ENCODE measurements at regions not wholly inside any gene's neighbourhood (a gene's known extent, or its start where the extent isn't known, plus 50 kb on each side); places are given as distances from the start of the nearest gene placed in this dataset.

DNA sequence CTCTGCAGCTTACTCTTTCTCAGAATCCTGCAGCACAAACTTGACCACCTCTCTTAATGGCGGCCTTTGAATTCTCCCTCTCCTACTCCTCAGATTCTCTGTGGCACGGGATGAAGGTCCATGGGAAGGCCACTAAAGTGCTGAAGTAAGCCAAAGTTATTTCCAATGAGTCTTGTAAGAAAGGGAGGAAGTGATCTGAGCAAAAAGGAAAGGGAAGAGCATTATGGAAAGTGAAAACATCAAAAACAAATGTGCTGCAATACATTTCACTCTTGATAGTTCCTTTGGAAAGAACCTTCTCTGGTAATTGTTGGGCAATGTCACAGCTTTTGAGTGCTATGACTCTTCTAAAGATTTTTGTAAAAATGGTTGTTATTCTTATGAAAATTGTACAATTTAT is 54.3 kb upstream of the CAMK2D start:
- TF ChIP-seq, protein P1, sequence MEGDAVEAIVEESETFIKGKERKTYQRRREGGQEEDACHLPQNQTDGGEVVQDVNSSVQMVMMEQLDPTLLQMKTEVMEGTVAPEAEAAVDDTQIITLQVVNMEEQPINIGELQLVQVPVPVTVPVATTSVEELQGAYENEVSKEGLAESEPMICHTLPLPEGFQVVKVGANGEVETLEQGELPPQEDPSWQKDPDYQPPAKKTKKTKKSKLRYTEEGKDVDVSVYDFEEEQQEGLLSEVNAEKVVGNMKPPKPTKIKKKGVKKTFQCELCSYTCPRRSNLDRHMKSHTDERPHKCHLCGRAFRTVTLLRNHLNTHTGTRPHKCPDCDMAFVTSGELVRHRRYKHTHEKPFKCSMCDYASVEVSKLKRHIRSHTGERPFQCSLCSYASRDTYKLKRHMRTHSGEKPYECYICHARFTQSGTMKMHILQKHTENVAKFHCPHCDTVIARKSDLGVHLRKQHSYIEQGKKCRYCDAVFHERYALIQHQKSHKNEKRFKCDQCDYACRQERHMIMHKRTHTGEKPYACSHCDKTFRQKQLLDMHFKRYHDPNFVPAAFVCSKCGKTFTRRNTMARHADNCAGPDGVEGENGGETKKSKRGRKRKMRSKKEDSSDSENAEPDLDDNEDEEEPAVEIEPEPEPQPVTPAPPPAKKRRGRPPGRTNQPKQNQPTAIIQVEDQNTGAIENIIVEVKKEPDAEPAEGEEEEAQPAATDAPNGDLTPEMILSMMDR (IDR thresholded peaks at IDR 0.05; ENCODE audit: low read length, missing control alignments) = no peak

DNA sequence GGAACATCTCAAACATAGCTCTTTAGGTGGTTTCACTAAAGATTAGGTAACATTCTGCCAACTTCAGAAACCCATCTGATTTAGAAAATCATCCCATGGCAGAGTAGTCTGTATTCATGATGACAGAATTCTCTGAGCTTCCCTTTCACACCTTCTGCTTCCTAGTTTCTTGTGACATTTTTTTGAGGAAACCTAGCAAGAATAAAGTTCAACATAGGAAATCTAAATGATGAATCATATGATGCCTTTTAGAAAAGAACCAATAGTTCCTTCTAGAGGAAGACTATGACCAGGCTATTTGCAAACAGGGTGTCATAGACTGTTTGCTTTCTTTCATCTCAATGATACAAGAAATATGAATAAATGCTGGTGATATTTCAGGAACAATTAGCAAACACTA is 49.8 kb upstream of the CAMK2D start:
- TF ChIP-seq, protein P1 (IDR thresholded peaks at IDR 0.05; ENCODE audit: low read length, missing control alignments) = no peak
- no peak overlapping the region for H3K4me3 ChIP-seq (replicated peaks; ENCODE audit: low read depth, low read length)
- peak; percentile 4 for DNase-seq (ENCODE audit: low read depth)

More for the DNA sequence above, 54.3 kb upstream of the CAMK2D start:
- H3K4me3 ChIP-seq (replicated peaks; ENCODE audit: low read depth, low read length) = no peak overlapping the region
- DNase-seq (ENCODE audit: low read depth) = peak; percentile 26

Data from fibroblast of pulmonary artery (primary cell).